Activated CD4-positive, alpha-beta T cell treated with anti-CD3 and anti-CD28 coated beads, Interleukin-2, amount 10 ng/mL, durations not matched to agents 24 days and 14 days (primary cell): ENCODE measurements at regions not wholly inside any gene's neighbourhood (a gene's known extent, or its start where the extent isn't known, plus 50 kb on each side); places are given as distances from the start of the nearest gene placed in this dataset.

Source experiments
- DNase-seq: peaks from one replicate; pipeline ENCODE4 v3.0.0; 2022
- H3K27ac Mint-ChIP-seq: one replicate; pipeline ENCODE4 v1.8.0; 2022; ENCODE audit warnings: mild to moderate bottlenecking, mixed read lengths
- H3K27me3 Mint-ChIP-seq: one replicate; pipeline ENCODE4 v1.8.0; 2022; ENCODE audit warnings: mixed read lengths
- H3K36me3 Mint-ChIP-seq: one replicate; pipeline ENCODE4 v1.8.0; 2022; ENCODE audit warnings: low read depth, mild to moderate bottlenecking, mixed read lengths
- H3K4me1 Mint-ChIP-seq: one replicate; pipeline ENCODE4 v1.8.0; 2021; ENCODE audit warnings: mixed read lengths
- H3K4me3 Mint-ChIP-seq: one replicate; pipeline ENCODE4 v1.8.0; 2022; ENCODE audit warnings: mild to moderate bottlenecking, moderate library complexity, mixed read lengths
- H3K9me3 Mint-ChIP-seq: one replicate; pipeline ENCODE4 v1.8.0; 2021; ENCODE audit warnings: mixed read lengths
- intact Hi-C: fragments of 100-400 bp; cut with micrococcal nuclease; formaldehyde crosslinking; loops from one replicate; pipeline ENCODE4 v1.15.1; 2023

DNA sequence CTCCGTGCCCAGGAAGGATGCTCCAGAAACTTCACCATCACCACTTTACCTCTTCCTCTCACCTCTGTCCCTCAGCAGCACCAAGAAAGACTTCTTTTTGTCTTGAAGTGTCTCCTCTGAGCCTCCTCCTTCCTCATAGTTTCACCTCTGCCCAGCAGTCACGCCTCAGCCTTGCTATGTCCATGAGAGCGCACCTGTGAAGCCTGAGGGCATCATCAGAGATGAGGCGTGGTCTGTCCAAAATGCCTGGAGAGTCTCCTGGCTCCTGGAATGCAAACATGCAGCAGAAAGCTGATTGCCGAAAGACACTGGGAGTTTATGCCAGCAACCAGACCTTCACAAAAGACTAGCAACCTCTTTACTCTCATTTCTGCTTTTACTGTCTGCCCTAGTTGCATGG, 336.6 kb downstream of the TEX29 start:
- Mint-ChIP-seq H3K4me1 (no peaks in the 10 kb centered on the region), H3K36me3 (no peaks in the 10 kb centered on the region), H3K27me3 (no peaks in the 10 kb centered on the region), H3K4me3 (no peak overlapping the region), H3K9me3 (no peaks in the 10 kb centered on the region), H3K27ac (no peak overlapping the region)
- intact Hi-C loops: no loop called here
- no peak for DNase-seq

DNA sequence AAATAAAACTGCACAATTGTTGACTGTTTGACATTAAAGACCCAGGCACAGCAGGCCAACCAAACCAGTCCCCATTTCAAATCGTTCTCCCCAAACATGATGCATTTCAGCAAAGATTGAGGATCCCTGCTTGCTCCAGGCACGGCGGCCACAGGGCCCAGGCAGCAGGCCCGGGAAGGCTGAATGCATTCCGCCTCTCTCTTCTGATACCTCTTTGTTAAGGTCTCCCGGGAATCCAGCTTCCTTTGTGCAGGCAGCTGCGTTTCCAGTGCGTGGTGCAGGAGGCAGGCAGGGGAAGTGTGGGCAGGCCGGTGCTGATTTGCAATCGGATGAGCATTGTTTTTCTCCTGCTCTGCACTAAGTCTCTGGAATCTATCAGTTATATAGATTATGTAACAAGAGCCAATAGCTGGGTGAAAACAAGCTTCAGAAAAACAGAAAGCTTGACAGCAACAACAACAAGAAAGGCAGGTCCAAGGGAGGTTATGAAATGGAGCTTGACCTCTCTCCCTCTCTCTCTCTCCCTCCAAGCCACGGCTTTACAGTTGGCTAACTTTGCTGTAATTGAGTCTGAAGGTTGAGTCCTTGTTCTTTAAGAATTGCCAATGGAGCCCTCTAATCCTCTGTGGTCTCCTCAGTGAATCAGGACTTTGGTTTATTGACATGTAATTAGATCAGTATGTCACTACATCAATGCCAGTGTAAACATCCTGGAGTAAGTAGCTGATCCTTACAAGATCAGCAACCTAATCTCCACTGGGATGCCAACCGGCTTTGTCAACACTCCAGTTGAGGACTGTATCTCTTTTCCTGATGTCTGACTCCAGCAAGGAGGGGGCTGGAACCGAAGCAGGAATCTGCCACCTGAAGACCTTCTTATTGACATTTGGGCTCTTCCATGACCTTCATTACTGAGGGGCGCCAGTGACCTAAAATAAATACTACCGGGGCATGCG, 338.0 kb downstream of the TEX29 start:
- no peak overlapping the region for H3K27ac Mint-ChIP-seq
- no peaks in the 10 kb centered on the region for H3K4me1 Mint-ChIP-seq
- H3K27me3 Mint-ChIP-seq: no peaks in the 10 kb centered on the region
- no peaks in the 10 kb centered on the region for H3K9me3 Mint-ChIP-seq
- H3K4me3 Mint-ChIP-seq: no peak overlapping the region
- no peaks in the 10 kb centered on the region for H3K36me3 Mint-ChIP-seq
- intact Hi-C loops: no loop called here
- no peak for DNase-seq

DNA sequence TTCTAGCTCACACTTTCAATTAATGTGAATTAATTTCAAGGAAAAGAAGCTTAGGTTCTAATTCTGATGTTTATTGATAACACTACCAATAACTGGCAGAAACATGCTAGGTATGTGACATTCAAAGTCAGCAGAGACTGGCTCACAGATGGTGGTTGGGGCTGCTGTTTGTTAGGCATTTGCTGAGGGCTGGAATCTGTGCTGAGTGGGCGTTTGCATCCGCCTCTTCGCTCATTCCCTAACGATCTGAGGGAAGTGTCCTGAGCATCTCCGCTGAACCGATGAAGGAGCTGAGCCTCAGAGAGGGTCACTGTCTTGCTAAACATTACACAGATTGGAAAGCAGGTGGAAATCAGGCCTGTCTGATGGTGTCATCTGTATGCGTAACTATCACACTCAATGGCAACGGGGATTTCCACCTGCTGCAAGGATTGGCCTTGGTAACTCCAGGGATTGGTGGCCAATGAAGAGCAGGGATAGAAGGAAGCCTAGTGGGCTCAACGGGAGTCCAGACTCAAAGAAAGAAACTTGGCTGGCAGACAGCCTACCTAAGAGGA, 338.9 kb downstream of the TEX29 start:
- no peaks in the 10 kb centered on the region for H3K36me3 Mint-ChIP-seq
- no peak overlapping the region for H3K4me3 Mint-ChIP-seq
- no peaks in the 10 kb centered on the region for H3K9me3 Mint-ChIP-seq
- intact Hi-C loops: no loop called here
- H3K27ac Mint-ChIP-seq: no peak overlapping the region
- DNase-seq: no peak
- H3K4me1 Mint-ChIP-seq: no peaks in the 10 kb centered on the region
- H3K27me3 Mint-ChIP-seq: no peaks in the 10 kb centered on the region

DNA sequence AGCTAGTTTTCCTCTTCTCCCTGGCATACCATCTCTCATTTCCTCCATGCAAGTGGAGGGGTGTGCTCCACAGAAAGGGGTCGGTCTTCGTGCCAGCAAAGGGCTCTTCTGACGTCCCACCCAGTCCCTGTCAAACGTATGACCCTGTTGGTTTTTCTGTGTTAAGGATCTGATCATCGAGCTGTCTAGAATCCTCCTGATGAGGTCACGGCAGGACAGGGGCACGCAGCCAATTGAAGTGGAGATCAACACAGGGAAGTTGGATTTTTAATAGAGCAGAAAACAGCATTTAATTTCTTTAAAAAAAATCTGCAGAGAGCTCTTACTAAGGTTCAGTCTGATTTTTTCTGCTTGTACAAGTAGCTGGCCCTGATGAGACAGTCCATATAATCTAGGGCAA, 339.4 kb downstream of the TEX29 start:
- intact Hi-C loops: no loop called here
- Mint-ChIP-seq H3K4me1 (no peaks in the 10 kb centered on the region), H3K4me3 (no peak overlapping the region)

DNA sequence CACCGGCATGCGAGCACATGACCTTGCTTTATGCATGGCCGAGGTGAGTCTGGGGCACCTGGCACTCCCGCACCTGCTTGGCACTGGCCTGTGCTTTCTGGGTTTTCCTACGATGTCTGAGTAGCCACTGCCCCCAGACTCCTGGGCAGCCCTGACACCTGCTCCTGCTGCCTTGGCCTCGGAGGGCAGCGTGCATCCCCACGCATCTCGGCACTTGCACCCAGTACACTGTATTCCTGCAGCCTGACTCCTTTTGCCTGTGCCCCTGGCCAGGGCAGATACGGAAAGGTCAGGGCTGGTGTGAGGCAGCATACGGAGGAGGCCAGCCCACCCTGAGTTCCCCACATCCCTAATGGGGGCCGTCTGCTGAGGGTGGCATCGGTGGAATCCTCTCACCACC, 340.6 kb downstream of the TEX29 start:
- H3K4me3 Mint-ChIP-seq: no peak overlapping the region
- no peak overlapping the region for H3K27ac Mint-ChIP-seq
- peak; percentile 31 for DNase-seq
- H3K36me3 Mint-ChIP-seq: no peaks in the 10 kb centered on the region
- no peaks in the 10 kb centered on the region for H3K4me1 Mint-ChIP-seq
- H3K9me3 Mint-ChIP-seq: no peaks in the 10 kb centered on the region
- no peaks in the 10 kb centered on the region for H3K27me3 Mint-ChIP-seq
- intact Hi-C loops: no loop called here

More for the DNA sequence above, 339.4 kb downstream of the TEX29 start:
- H3K27me3 Mint-ChIP-seq: no peaks in the 10 kb centered on the region
- H3K9me3 Mint-ChIP-seq: no peaks in the 10 kb centered on the region
- no peak overlapping the region for H3K27ac Mint-ChIP-seq
- H3K36me3 Mint-ChIP-seq: no peaks in the 10 kb centered on the region
- DNase-seq: no peak

DNA sequence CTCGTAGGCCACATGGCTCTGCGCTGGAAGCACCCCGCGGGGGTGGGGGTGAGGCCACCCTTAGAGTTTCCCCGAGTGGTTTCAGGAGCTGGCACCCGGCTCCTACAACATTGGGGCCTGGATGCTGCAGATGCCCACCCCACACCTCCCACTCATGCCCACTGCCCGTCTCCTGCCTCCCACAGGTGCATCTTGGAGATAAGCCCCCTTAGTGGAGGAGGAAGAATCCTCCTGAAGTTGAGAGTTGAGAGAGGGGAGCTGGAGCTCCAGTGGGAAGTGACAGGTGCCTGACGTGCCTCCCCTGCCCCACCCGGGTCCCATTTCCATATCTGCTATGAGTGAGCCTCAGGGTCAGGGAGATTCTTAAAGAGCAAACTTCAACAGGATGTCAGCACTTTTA, 341.3 kb downstream of the TEX29 start:
- Mint-ChIP-seq H3K27ac (no peak overlapping the region), H3K36me3 (no peaks in the 10 kb centered on the region), H3K4me3 (no peak overlapping the region), H3K27me3 (no peaks in the 10 kb centered on the region), H3K4me1 (no peaks in the 10 kb centered on the region), H3K9me3 (no peaks in the 10 kb centered on the region)
- peak; percentile 40 for DNase-seq
- intact Hi-C loops: no loop called here

DNA sequence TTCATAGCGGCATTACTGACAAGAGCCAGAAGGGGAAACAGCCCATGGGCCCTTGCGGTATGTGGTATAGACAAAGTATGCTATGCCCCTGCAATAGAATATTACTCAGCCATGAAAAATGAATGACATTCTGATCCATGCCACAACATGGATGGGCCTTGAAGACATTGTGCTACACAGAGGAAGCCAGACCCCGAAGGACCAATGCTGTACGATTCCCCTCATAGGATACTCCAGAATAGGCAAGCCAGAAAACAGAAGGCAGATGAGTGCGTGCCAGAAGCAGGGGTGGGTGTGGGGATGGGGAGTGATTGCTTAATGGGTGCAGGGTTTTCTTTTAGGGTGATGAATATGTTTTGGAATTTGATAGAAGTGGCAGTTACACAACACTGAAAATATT, 342.0 kb downstream of the TEX29 start:
- no peak overlapping the region for H3K4me3 Mint-ChIP-seq
- H3K27ac Mint-ChIP-seq: no peak overlapping the region

DNA sequence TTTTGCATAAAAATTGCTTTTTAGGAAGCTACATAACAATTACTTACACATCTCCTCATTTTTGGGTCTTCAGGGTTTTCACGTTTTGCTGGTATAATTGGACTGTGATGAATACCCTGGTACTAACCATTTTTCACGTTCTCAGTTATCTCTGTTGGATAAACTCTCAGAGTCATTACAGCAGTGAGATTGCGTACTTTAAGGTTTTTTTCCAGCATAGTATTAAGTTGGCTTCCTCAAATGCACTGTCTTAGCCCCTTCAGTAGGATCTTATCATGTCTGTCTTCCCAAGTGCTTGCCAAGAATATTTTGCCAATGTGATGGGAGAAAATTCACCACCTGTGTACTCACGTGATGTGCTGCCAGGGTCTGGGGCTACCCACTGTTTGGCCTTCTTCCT, 342.5 kb downstream of the TEX29 start:
- Mint-ChIP-seq H3K9me3 (no peaks in the 10 kb centered on the region), H3K27ac (no peak overlapping the region)

More for the DNA sequence above, 342.0 kb downstream of the TEX29 start:
- Mint-ChIP-seq H3K9me3 (no peaks in the 10 kb centered on the region), H3K36me3 (no peaks in the 10 kb centered on the region), H3K27me3 (no peaks in the 10 kb centered on the region), H3K4me1 (no peaks in the 10 kb centered on the region)
- intact Hi-C loops: no loop called here
- peak; percentile 5 for DNase-seq

DNA sequence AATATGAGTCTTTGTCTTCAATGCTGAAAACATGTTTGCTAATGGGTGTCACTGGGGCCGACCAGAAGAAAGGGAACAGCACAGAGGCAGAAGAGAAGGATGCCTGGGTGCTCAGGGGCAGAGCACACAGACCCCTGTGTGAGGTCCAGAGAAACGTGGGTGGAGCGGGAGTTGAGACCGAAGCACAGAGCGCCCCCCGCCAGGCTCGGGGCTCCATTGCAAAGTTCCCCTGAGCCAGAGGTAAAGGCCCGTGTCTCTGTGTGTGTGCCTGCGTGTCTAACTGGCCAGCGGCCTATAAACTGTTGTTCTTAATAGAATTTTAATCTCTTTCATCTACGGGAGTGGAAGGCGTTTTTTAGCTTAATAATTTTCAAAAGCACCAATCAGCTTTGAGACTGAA, 343.1 kb downstream of the TEX29 start:
- Mint-ChIP-seq H3K27me3 (no peaks in the 10 kb centered on the region), H3K36me3 (no peaks in the 10 kb centered on the region), H3K4me3 (no peak overlapping the region), H3K9me3 (no peaks in the 10 kb centered on the region), H3K27ac (no peak overlapping the region), H3K4me1 (no peaks in the 10 kb centered on the region)
- intact Hi-C loops: no loop called here
- peak; percentile 27 for DNase-seq

More for the DNA sequence above, 342.5 kb downstream of the TEX29 start:
- H3K4me1 Mint-ChIP-seq: no peaks in the 10 kb centered on the region
- no peak for DNase-seq
- intact Hi-C loops: no loop called here
- H3K27me3 Mint-ChIP-seq: no peaks in the 10 kb centered on the region
- H3K36me3 Mint-ChIP-seq: no peaks in the 10 kb centered on the region
- no peak overlapping the region for H3K4me3 Mint-ChIP-seq

DNA sequence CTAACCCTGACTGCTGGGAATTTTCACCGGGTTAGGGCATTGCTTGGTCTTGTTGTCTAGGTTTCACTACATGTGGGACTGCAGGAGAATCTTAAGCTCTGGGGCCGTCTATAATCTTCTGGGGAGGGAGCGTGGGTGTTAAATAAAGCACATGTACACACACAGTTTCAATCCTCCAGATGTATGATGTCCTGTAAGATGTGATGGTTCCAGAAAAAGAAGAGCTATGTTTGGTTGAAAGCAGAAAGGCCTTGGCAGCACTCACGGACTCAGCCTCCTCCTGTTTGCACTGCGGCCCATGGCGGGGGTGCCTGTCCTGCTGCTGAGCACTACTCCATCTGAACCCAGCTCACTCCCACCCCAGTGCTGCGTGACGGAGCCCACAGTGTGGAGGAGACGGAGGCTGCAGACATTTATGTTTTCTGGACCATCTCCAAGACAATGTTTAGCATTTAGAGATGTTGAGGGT, 343.5 kb downstream of the TEX29 start:
- H3K9me3 Mint-ChIP-seq: no peaks in the 10 kb centered on the region
- intact Hi-C loops: no loop called here
- no peak overlapping the region for H3K27ac Mint-ChIP-seq
- no peaks in the 10 kb centered on the region for H3K4me1 Mint-ChIP-seq
- H3K27me3 Mint-ChIP-seq: no peaks in the 10 kb centered on the region
- no peaks in the 10 kb centered on the region for H3K36me3 Mint-ChIP-seq
- H3K4me3 Mint-ChIP-seq: no peak overlapping the region
- DNase-seq: peak; percentile 31

DNA sequence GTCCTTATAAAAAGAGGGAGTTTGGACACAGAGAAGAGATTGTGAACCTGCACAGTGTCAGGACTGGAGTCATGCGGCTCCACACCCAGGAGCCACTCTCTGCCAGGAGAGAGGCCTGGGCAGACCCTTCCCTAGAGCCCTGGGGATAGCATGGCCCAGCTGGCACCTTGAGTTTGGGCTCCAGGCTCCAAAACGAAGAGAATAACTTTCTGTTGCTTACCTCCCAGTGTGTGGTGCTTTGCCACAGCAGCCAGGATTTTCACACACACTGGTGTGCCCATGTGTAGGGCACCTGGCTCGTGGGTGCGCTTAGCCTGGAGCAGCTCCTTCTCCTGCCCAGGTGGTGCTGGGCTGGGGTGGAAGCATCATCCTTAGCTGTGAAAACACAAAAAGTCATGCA, 344.3 kb downstream of the TEX29 start:
- DNase-seq: peak; percentile 44
- intact Hi-C loops: no loop called here
- H3K4me1 Mint-ChIP-seq: no peaks in the 10 kb centered on the region
- H3K9me3 Mint-ChIP-seq: no peaks in the 10 kb centered on the region
- no peaks in the 10 kb centered on the region for H3K27me3 Mint-ChIP-seq
- no peak overlapping the region for H3K4me3 Mint-ChIP-seq
- H3K27ac Mint-ChIP-seq: no peak overlapping the region
- H3K36me3 Mint-ChIP-seq: no peaks in the 10 kb centered on the region

DNA sequence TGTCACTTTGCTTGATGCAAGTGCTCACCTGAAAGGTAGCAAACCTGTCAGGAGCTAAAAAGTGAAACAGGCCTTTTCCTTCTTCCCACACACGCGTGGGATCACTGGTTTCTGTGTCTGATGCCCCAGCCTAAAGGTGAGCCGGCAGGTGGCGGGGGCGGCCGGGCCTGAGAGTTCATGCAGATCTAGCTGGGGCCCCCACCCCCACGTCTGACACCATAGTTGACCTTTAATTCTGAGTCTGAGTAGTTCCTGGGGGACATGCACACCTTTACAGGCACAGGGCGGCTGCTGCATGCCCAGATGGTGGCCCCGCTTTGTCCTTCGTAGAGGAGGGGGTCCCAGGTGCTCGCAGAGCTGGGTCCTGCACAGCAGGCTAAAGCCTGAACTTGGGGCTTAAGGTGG, 345.3 kb downstream of the TEX29 start:
- intact Hi-C loops: no loop called here
- peak; percentile 25 for DNase-seq
- Mint-ChIP-seq H3K27ac (no peak overlapping the region), H3K4me1 (no peaks in the 10 kb centered on the region), H3K9me3 (no peaks in the 10 kb centered on the region), H3K4me3 (no peak overlapping the region), H3K36me3 (no peaks in the 10 kb centered on the region), H3K27me3 (no peaks in the 10 kb centered on the region)

GRCh38 chr13:111666164-111666776, 345.8 kb downstream of the TEX29 start:
- DNase-seq: peak; percentile 32
- no peaks in the 10 kb centered on the region for H3K36me3 Mint-ChIP-seq
- no peaks in the 10 kb centered on the region for H3K27me3 Mint-ChIP-seq
- no peaks in the 10 kb centered on the region for H3K9me3 Mint-ChIP-seq
- no peak overlapping the region for H3K4me3 Mint-ChIP-seq
- H3K4me1 Mint-ChIP-seq: no peaks in the 10 kb centered on the region
- no peak overlapping the region for H3K27ac Mint-ChIP-seq
- intact Hi-C loops: no loop called here

DNA sequence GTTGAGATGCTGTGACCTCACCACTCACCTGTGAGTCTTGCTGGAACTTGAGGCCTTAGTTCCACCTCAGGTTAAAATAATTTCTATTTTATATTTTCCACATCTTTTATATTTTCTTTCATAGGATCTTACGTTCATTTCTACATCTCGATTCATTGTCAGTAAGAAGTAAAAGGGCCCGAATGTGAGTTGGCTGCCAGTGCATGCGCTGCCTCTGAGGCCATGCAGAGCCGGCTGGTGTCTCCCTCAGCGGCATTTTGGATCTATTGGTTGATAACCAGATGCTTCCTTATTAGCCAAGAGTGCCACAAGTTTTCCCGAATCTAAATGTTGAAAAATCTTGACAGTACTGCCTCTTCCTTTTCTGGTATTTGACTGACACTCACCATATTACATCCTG, 347.3 kb downstream of the TEX29 start:
- no peaks in the 10 kb centered on the region for H3K9me3 Mint-ChIP-seq
- DNase-seq: peak; percentile 8
- intact Hi-C loops: no loop called here
- no peaks in the 10 kb centered on the region for H3K4me1 Mint-ChIP-seq
- no peaks in the 10 kb centered on the region for H3K36me3 Mint-ChIP-seq
- no peak overlapping the region for H3K4me3 Mint-ChIP-seq
- no peaks in the 10 kb centered on the region for H3K27me3 Mint-ChIP-seq
- H3K27ac Mint-ChIP-seq: no peak overlapping the region
